ENCODE measurements at regions not wholly inside any gene's neighbourhood (a gene's known extent, or its start where the extent isn't known, plus 50 kb on each side); places are given as distances from the start of the nearest gene placed in this dataset.

DNA sequence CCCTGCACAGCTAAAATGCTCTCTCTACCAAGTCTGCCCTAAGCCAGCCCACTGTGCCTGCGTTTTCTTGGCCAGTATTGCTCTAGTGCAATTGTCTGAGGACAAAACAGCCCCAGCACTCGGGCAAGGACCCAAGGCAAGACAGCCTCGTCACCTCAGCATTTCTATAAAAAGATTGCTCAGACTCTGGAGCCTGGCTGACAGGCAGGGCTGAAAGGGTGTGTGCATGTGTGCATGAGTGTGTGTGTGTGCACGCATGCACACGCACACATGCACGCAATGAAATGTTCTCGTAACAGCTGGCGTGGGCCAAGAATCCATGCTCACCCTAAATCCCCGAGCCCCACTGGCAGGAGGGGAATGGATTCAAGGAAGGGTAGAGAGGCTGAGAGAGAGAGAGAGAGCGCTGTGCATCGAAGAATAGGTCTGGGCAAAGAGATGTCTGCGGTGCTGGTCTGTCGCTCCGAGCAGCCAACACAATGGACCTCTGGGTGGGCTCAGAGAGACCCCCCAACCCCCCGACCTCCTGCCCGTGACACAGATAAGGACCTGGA lies 579.2 kb downstream of the BCOR start:
- no peak for DNase-seq

DNA sequence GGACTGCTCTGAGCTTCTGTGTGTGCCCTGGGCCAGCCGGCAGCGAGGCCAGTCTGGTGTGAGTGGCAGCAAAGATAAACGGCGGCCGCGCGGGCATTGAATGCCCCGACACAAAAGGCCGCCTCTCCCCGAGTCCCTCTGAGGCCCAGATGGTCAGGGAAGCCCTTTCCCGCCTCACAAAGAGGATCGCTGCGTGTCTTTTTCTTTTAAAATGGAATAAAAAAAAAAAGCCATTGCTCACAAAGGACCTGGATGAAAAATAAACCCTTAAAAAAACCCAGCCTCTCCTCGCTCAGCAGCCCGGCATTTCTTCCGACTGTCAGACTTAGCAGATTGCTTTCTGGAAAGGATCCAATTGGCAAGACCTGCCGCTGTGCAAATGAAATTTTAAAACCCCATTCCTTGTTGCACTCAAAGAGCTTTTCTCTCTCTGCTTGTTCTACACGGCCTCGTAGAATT lies 578.7 kb downstream of the BCOR start:
- DNase-seq: no peak

DNA sequence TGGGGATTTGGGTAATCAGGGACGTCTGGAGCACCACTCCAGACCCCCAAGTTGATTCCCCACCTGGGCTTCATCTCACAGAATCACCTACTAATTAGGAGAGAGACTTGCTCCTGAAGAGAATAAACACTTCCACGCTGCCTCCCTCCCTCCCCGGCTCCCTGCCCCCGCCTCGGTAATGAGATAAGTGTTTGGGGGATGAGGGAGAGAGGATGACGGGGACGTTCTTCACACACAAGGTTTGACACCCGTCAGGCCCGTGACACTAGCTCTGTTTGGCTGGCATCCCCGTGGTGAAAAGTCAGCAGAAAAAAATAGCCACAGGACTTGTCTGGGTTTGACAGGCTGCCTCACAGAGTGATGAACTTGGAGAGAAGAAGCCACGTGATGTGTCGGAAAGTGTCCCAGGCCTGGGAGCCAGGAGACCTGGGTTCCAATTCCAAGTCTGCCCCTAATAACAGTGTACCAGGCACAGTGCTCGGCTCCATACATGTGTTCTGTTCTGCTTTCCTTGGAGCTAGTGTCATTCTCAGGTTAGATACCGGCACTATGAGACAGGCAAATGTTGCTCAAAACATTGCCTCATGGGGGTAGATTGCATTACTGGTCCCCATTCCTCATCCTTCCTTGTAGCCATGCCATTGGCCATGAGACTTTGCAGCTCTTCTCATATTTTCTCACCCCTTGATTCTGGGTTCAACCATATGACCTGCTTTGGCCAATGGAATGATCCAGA lies 578.0 kb downstream of the BCOR start:
- no peak for DNase-seq

DNA sequence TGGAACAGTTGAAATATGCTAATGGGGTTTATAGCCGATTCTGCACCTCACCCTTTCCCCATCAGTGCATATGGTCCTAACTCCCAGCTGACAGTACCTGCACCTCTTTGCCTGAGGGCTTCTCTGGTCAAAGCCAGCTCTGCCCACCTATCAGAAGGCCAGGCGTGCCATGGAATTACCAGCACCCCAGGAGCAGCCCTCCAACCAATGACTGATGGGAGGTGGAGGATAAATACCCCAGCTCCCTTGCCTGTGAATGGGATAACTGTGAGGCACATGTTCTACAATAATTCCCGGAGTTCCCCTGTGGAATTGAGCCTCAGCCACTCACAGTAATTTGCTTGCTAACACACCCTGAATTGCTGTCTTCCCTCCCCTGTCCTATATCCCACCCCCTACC lies 572.0 kb downstream of the BCOR start:
- DNase-seq: no peak

DNA sequence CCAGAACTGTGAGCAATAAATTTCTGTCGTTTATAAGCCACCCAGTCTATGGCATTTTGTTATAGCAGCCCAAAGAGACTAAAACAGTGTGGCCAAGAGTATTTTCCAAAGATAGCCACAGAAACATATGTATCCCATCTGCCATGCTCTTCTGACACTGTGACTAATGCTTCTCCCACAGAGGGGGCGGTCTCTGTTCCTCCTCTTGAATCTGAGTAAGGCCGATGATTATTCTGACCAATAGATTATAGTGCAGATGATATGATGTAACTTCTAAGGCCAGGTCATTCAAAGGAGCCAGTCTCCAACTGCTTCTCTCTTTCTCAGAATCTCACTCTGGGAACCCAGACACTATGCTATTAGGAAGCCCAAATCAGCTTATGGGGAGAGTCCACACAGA lies 570.7 kb downstream of the BCOR start:
- no peak for DNase-seq

DNA sequence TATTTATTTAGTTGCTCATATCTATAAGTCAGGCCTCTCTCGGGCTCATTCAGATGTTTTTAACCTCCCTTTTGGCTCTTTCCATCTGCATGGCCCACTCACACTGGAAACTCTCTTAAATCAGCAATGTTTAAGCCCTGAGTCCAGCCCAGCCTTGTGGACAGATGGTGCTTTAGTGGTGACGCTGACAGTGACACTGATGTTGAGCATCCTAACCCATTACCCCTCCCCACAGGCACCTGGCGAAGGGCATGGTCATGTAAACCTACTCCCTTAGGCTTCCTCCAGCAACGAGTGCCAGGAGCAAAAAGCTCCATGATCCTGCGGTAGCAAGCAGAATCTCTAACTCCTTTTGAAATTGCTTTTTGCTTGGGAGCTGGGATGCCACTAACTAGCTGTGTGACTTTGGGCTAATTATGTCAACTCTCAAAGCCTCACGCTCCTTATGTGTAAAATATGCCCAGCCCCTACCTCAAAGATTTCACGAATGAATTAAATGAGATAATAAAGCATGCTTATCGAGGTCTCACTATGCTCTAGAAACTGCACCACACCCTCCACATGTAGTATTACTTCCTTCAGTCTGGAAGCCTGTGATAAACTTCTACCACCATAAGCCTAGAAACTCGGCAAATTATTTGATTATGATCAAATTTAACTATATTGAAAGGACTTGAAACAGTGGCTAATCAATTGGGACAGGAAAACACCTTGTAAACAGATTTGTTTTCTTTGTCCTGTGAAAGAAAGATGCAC lies 569.4 kb downstream of the BCOR start:
- DNase-seq: no peak

DNA sequence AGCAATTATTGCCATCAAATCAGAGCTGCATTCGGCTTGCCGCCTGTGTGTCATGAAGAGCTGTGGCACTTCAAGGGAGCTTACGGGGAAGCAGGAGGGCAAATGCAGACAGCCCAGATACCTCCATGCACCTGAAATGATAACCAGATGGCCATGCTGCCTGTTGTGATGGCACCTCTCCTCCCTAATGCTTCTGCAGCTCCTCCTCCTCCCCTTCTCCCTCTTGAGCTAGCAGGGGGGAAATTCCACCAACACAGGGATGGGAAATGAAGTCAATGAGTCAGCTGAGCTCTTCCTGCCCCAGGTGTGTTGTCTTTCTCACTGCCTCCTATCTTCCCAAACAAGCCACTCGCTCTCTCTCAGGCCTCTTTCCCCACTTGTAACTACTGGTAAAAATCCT lies 565.0 kb downstream of the BCOR start:
- no peak for DNase-seq

DNA sequence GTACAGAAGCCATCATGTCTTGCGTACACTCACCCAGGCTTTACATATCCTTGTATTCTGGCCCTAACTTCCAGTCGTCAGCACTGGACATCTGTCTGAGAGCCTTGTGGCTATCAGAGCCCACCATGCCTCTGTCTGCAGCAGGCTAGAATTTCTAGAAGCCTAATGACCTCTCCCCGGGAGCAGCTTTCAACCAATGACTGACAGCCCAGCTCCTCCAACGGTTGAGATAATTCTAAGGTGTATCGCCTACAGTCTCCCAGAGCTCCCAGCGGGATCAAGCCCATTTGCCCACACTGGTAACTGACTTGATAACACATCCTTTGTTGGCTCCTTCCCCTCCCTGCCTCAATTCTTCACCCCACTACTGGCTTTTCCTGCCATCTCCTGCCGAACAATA lies 562.8 kb downstream of the BCOR start:
- DNase-seq: no peak

DNA sequence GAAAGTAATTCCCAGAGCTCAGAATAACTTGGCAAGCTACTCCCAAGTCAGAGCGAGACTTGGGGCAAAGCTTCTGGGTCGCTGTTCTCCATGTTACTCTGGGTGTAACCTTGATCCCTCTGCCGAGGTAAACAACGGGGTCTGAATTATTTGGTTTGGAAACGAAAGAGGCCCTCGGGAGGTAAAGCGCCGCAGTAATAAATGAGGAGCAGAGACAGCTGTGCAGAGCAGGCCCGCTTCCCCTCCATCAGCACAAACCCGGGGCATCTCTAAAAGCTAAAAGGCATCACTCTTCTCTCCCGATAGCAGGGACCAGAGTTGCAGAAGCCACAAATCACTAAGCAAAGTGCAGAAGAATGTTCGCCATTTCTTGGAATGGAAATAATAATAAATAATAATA lies 561.5 kb downstream of the BCOR start:
- no peak for DNase-seq

DNA sequence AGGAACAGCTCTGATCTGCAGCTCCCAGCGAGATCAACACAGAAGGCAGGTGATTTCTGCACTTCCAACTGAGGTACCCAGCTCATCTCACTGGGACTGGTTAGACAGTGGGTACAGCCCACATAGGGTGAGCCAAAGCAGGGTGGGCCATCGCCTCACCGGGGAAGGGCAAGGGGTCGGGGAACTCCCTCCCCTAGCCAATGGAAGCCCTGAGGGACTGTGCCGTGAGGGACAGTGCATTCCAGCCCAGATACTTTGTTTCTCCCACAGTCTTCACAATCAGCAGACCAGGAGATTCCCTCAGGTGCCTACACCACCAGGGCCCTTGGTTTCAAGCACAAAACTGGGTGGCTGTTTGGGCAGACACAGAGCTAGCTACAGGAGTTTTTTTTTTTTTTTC lies 555.9 kb downstream of the BCOR start:
- DNase-seq: no peak

DNA sequence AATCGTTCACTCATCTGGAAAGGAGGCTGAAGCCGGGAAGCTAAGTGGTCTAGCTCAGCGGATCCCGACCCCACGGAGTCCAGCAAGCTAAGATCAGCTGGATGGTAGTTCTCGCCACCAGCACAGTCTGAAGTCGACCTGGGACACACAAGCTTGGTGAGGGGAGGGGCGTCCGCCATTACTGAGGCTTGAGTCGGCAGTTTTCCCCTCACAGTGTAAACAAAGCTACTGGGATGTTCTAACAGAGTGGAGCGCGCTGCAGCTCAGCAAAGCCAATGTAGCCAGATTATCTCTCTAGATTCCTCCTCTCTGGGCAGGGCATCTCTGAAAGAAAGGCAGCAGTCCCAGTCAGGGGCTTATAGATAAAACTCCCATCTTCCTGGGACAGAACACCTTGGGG lies 555.4 kb downstream of the BCOR start:
- DNase-seq: no peak

DNA sequence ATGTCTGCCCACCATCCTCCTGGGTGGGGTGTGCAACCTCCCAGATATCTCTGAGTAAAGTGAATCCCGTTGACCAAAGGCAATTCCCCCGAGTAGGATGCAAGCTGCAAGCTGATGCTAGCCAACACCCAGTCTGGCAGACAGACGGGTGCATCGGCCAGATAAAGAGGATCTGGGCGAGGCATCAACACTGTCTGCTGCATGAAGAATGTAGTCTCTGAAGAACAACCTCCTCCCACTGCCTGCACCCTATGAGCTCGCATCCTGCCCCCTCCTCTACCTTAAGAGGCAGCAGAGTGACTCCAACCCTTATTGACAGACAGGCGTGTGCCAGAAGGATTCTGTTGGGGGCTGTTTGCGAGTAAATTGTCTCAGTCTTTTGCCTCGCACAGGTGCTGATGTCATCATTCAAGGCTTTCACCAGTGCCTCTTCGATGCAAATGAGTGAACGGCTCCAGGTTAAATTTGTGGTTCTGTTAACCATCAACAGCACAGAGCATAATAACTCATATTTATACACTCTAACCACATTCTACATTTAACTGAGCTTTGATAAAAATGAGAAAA lies 546.9 kb downstream of the BCOR start:
- DNase-seq: no peak

DNA sequence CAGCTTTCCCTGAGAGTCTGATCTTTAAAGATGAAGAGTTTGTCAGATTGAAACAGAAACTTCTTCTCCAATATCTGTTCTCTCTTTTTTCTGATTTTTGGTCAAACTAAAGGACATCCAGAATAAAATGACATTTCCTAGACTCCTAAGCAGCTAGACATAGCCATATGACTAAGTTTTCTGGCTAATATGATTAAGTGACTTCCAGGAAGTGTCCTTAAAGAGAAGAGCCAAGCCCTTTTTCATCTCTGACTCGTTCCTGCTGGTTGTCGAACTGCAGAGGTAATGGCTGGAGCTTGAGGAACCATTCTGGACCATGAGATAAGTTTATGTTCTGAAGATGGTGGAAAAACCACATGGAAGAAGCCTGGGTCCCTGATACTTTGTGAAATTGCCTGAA lies 546.0 kb downstream of the BCOR start:
- no peak for DNase-seq

DNA sequence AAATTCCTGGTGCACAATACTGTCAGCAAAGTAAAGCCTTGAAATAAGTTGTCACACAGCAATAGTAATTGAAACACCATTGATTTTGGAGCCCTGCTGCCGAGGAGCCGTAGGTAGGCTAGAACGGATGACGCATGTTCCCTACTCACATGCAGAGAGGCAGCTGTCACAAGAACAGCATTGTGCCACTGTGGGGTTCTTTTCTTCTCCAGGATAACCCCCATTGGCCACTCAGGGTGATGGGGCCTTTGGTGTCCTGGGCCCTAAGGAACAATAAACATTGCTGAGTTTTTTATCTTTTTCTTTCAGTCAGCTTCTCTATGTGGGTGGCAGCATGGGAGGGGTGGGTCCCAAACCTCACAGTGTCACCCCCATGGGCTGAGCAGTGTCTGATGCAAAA lies 542.3 kb downstream of the BCOR start:
- DNase-seq: no peak

DNA sequence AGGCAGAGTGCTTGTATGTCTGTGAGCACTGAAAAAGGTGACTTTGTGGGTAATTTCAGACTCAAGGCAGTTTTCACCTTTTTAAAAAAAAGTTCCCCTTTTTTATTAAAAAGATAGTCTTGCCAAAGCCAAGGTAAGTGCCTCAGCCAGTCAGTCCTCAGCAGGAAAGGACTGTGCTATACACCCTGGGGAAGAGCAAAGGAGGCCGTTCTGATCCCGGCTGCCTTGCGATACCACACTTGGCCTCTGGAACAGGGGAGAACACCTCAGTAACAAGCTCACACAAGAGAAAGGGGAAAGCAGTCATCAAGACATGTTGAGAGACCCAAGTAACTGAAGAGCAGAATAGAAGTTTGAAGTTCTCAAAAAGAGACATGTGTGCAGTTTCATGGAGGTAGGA lies 541.7 kb downstream of the BCOR start:
- no peak for DNase-seq

DNA sequence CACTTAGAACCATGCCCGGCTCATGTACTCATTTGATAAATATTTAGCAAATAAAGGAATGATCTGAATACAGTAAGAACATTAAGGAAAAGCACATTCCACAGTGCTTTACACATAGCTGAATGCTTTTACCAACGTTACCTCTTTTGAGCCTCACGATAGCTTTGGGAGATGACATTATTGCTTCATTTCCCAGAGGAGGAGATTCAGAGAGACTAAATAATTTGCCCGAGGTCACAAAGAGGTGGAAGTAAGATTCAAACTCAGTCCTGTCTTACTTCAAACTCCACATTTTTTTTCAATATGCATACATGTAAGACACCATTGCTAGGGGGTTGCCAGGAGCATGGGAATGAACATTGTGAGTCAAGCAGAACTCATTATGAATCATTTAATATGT lies 538.5 kb downstream of the BCOR start:
- DNase-seq: no peak

DNA sequence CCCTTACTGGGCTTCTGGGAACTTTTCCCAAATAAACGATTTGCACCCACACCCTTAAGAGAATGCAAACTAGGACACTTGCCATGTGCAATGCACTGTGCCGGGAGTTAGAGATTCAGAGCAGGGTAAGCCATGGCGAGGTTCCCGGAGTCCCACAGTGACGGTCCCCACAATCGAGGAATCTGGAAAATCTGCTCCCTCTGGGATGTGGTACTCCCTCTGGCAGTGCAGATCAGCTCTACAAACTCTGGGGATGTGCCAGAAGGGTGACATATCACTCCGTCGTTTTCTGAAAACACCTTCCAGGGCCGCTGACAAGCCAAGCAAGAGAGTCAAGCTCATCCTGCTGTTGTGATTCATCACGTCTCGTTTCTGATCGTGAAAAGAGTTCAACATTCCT lies 537.5 kb downstream of the BCOR start:
- DNase-seq: no peak

DNA sequence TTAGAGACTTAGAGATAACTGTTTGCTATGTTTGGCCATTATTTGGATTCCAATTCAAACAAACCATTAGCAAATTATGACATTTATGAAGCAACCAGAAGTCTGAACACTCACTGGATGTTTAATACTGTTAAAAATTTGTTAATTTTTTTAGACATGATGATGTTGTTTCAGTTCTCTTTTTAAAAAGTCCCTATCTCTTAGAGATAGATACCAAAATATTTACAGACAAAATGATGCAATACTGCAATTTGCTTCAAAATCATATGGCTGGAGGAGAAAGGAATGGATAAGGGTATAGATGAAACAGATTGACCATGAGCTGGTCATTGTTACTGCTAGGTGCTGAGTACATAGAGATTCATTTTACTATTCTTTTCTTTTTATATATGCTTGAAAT lies 534.6 kb downstream of the BCOR start:
- no peak for DNase-seq

DNA sequence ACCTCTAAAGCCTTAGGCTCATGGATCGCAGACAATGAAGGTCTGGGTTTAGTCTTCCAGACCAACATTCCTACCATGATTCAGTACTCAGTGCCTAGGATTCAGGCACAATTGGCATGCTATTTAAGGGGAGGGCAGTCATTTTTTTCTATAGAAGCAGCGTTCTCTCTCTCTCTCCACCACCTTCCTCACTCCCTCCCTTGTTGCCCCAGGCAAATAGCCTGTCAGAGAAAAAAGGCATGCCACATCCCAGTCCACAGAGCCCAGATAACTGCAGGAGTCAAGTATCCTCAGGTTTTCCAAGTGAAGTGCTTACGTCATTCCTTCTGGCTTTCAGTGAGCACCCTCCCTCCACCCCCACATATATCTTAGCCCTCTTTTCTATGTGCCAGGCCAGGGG lies 533.0 kb downstream of the BCOR start:
- no peak for DNase-seq

DNA sequence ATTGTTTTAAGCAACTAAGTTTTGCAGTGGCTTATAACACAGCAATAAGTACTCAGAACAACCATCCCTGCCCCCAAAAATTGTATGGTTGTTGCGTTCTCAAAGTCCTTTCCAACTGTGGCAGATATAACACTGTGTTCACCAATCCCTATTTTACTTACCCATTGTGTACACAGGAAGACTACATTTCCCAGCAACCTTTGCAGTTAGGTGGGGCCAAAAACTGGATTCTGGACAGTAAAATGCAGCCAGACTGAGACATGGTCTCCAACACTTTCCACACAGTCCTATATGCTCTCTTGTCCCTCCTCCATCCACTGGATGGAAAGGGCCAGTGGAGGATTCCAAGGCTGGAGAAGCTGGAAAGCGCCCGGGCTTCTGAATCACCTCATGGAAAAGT lies 523.6 kb downstream of the BCOR start:
- DNase-seq: no peak

DNA sequence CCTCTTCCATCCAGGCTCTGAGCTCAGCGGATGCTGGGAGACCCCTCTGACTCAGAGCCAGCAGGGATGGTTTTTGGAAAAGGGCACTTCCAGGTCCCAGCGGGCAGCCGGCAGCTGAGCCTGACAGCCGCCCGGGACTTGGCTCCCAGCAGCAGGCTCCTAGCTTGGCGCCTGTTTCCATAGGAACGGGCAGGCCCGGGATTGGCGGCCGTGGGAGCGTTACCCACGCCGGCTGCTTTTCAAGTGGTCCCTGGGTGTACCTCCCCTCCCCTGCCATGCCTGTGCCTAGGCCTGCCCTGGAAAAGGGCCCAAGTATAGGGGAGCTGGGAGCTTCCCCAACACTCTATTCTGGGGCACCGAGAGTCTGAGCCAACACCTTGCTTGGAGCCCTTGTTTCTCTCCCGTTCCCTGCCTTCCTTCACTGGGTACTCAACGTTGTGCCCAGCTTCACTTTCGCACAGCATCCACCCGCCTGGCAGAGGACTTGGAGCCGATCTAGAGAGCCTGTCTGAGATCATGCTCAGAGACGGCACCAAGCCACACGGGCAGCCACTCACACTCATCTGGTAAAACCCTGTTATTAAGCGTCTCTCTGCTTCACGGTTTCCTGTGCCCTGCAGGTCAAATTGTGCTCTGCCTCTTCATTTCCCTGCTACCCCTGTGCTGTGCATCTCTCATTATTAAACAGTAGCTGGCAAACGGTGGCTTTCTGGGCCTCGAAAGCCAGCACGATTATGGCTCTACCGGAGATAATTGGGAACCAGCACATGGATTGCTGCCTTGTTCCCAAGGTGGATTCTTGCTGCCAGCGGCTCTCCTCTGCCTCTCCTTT lies 521.5 kb downstream of the BCOR start:
- DNase-seq: no peak

DNA sequence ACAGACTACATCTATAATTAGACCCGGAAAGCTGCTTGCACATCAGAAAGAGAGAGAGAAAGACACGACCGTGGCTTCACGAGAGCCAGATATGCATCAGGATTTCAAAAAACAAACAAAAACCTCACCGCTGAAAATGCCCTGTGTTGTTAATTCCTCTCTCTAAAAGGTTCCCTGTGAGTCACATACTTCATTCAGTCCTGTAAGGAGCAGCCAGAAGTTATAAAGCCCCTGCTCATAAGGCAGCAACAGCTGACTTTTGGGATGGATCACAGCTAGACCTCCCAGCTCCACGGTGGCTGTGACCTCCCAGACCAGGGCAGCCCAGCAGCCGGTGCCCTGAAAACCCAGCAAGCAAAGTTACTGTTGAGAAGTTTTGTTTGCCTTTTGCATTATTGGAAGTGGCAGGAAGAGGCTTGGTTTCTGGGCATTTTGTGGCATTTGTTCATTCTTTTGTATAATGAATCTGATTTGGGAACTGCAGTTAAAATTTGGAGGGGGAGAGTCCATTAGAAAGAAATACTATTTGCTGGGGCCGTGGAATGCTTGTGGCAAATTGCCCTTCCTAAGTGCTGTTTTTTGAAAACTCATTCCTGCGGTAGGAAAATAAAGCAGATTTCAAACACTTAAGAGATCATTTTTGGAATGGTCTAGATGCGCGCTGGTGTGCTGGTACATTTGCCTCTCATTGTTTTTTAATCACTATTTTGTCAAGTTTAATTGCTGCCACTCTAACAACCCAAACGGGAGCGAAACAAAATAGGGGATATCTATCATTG lies 520.4 kb downstream of the BCOR start:
- DNase-seq: no peak

All from KG1 (cell line).